GM12873 (cell line): ENCODE measurements at regions not wholly inside any gene's neighbourhood (a gene's known extent, or its start where the extent isn't known, plus 50 kb on each side); places are given as distances from the start of the nearest gene placed in this dataset.

Experiments used
- TF ChIP-seq, protein P1 (sequence below): IDR thresholded peaks from 2 replicates; pipeline ENCODE4 v1.5.1; 2012; ENCODE audit warnings: low read depth, mild to moderate bottlenecking, moderate library complexity, low read length, control low read depth; ENCODE audit not compliant: insufficient read depth; ENCODE audit errors: missing control alignments

- TF ChIP-seq, protein P1, sequence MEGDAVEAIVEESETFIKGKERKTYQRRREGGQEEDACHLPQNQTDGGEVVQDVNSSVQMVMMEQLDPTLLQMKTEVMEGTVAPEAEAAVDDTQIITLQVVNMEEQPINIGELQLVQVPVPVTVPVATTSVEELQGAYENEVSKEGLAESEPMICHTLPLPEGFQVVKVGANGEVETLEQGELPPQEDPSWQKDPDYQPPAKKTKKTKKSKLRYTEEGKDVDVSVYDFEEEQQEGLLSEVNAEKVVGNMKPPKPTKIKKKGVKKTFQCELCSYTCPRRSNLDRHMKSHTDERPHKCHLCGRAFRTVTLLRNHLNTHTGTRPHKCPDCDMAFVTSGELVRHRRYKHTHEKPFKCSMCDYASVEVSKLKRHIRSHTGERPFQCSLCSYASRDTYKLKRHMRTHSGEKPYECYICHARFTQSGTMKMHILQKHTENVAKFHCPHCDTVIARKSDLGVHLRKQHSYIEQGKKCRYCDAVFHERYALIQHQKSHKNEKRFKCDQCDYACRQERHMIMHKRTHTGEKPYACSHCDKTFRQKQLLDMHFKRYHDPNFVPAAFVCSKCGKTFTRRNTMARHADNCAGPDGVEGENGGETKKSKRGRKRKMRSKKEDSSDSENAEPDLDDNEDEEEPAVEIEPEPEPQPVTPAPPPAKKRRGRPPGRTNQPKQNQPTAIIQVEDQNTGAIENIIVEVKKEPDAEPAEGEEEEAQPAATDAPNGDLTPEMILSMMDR = no peak
Observed at GRCh38 chr7:54483523-54483922, 58.7 kb upstream of the VSTM2A start.

GRCh38 chr7:54485044-54485443 is 57.1 kb upstream of the VSTM2A start:
- TF ChIP-seq, protein P1 = no peak
